IMR-90 (cell line): ENCODE measurements at regions not wholly inside any gene's neighbourhood (a gene's known extent, or its start where the extent isn't known, plus 50 kb on each side); places are given as distances from the start of the nearest gene placed in this dataset.

ENCODE experiments used
- ATAC-seq: fragments of 200-7000 bp; cut with Tn5 transposase; 2 replicates; pipeline ENCODE4 v1.9.1; 2020; ENCODE audit warnings: low read depth, mild to moderate bottlenecking, moderate library complexity
- BruUV-seq: library from RNA; stranded (reverse); fragments of 400-500 nt; replicated peaks from 2 replicates; lab custom pipeline; 2021; lab: Mats Ljungman, UMichigan
- CTCF ChIA-PET: fragments of 300-600 bp; formaldehyde crosslinking; extraction: SDS; loops from one replicate; lab custom pipeline; 2021; ENCODE audit warnings: antibody characterized with exemption; lab: Yijun Ruan, JAX
- POLR2A ChIA-PET: fragments of 300-600 bp; sonication (Branson Sonifier 250); formaldehyde crosslinking; loops from one replicate; lab custom pipeline; 2022; ENCODE audit warnings: antibody characterized with exemption; ENCODE audit not compliant: unreplicated experiment; lab: Charles Lee
- DNase-seq: peaks from one replicate; pipeline ENCODE4 v3.0.0; 2013
- H2AFZ ChIP-seq: replicated peaks from 2 replicates; pipeline ENCODE3; 2013; ENCODE audit warnings: low read length, mild to moderate bottlenecking; ENCODE audit not compliant: poor library complexity
- H2AK5ac ChIP-seq: 2 replicates; pipeline ENCODE4 v1.6.1; 2013; ENCODE audit warnings: low read depth, low read length, inconsistent platforms
- H2AK9ac ChIP-seq: replicated peaks from 2 replicates; pipeline ENCODE3; 2013; ENCODE audit warnings: mild to moderate bottlenecking, low read depth, low read length, moderate library complexity; ENCODE audit not compliant: poor library complexity
- H2BK120ac ChIP-seq: 2 replicates; pipeline ENCODE4 v1.6.1; 2013; ENCODE audit warnings: low read depth, low read length, inconsistent platforms
- H2BK15ac ChIP-seq: 3 replicates; pipeline ENCODE4 v1.6.1; 2013; ENCODE audit warnings: low read depth, low read length, inconsistent platforms
- H2BK20ac ChIP-seq: 2 replicates; pipeline ENCODE4 v1.6.1; 2013; ENCODE audit warnings: low read depth, mild to moderate bottlenecking, inconsistent platforms, low read length, moderate library complexity
- H2BK5ac ChIP-seq: 2 replicates; pipeline ENCODE4 v1.6.1; 2013; ENCODE audit warnings: mild to moderate bottlenecking, low read depth, low read length, inconsistent platforms; ENCODE audit not compliant: poor library complexity, severe bottlenecking
- H3K14ac ChIP-seq: replicated peaks from 2 replicates; pipeline ENCODE4 v1.6.1; 2013; ENCODE audit warnings: low read depth, low read length, inconsistent platforms
- H3K18ac ChIP-seq: 2 replicates; pipeline ENCODE4 v1.6.1; 2013; ENCODE audit warnings: low read depth, low read length, control low read depth
- H3K23ac ChIP-seq: 2 replicates; pipeline ENCODE4 v1.6.1; 2013; ENCODE audit warnings: low read depth, low read length, inconsistent platforms
- H3K27ac ChIP-seq: 2 replicates; pipeline ENCODE4 v1.5.1; 2013; ENCODE audit warnings: mild to moderate bottlenecking, control low read depth, low read length; ENCODE audit not compliant: insufficient read depth
- H3K27me3 ChIP-seq: 2 replicates; pipeline ENCODE4 v1.6.1; 2013; ENCODE audit warnings: low read length; ENCODE audit not compliant: control insufficient read depth, insufficient read depth
- H3K36me3 ChIP-seq: 2 replicates; pipeline ENCODE4 v1.6.1; 2013; ENCODE audit warnings: low read length, mixed read lengths; ENCODE audit not compliant: control insufficient read depth, insufficient read depth
- H3K4ac ChIP-seq: 2 replicates; pipeline ENCODE4 v1.6.1; 2013; ENCODE audit warnings: low read depth, low read length, inconsistent platforms
- H3K4me1 ChIP-seq: 2 replicates; pipeline ENCODE4 v1.6.1; 2013; ENCODE audit warnings: low read length, mixed read lengths; ENCODE audit not compliant: control insufficient read depth, insufficient read depth
- H3K4me2 ChIP-seq: 2 replicates; pipeline ENCODE4 v1.6.1; 2013; ENCODE audit warnings: low read depth, mild to moderate bottlenecking, control low read depth, low read length, moderate library complexity
- H3K4me3 ChIP-seq: 2 replicates; pipeline ENCODE4 v1.5.1; 2013; ENCODE audit warnings: low read depth, mild to moderate bottlenecking, control low read depth, low read length, moderate library complexity; ENCODE audit not compliant: insufficient read depth
- H3K56ac ChIP-seq: 2 replicates; pipeline ENCODE4 v1.6.1; 2013; ENCODE audit warnings: low read length, inconsistent platforms; ENCODE audit not compliant: insufficient read depth; ENCODE audit errors: extremely low read depth
- H3K79me1 ChIP-seq, 2 experiments: 2 replicates each; pipeline ENCODE4 v1.6.1; 2013; ENCODE audit warnings: low read length in 2 of 2, inconsistent platforms in 1 of 2, low read depth in 1 of 2
- H3K9ac ChIP-seq: 2 replicates; pipeline ENCODE4 v1.6.1; 2013; ENCODE audit warnings: low read depth, low read length, control low read depth
- H3K9me1 ChIP-seq: 2 replicates; pipeline ENCODE4 v1.6.1; 2013; ENCODE audit warnings: low read length, inconsistent platforms; ENCODE audit not compliant: insufficient read depth
- H3K9me3 ChIP-seq: 2 replicates; pipeline ENCODE4 v1.6.1; 2013; ENCODE audit warnings: low read length; ENCODE audit not compliant: control insufficient read depth, insufficient read depth
- H4K20me1 ChIP-seq: 2 replicates; pipeline ENCODE4 v1.6.1; 2013; ENCODE audit warnings: low read length, inconsistent platforms; ENCODE audit not compliant: insufficient read depth
- H4K5ac ChIP-seq: 2 replicates; pipeline ENCODE4 v1.6.1; 2013; ENCODE audit warnings: mild to moderate bottlenecking, low read depth, low read length, control low read depth
- H4K8ac ChIP-seq, 2 experiments: 2 replicates each; pipeline ENCODE4 v1.6.1; 2013; ENCODE audit warnings: low read depth in 2 of 2, low read length in 2 of 2, control low read depth in 1 of 2, inconsistent platforms in 1 of 2
- H4K91ac ChIP-seq: 2 replicates; pipeline ENCODE4 v1.6.1; 2013; ENCODE audit warnings: low read depth, low read length, inconsistent platforms; ENCODE audit not compliant: insufficient read depth
- CTCF ChIP-seq: conservative IDR thresholded peaks from 2 replicates; pipeline ENCODE4 v1.5.1; 2012; ENCODE audit warnings: mild to moderate bottlenecking, low read depth, low read length, improper control_type of control experiment
- MXI1 ChIP-seq: IDR thresholded peaks from 2 replicates; pipeline ENCODE4 v1.6.1; 2012; ENCODE audit warnings: low read depth, mild to moderate bottlenecking, low read length, moderate library complexity, borderline replicate concordance
- POLR2A ChIP-seq: IDR thresholded peaks from 2 replicates; pipeline ENCODE4 v1.6.1; 2012; ENCODE audit warnings: mild to moderate bottlenecking, low read depth, low read length
- RAD21 ChIP-seq: IDR thresholded peaks from 2 replicates; pipeline ENCODE4 v1.6.1; 2012; ENCODE audit warnings: low read length, improper control_type of control experiment
- RCOR1 ChIP-seq: IDR thresholded peaks from 2 replicates; pipeline ENCODE4 v1.6.1; 2012; ENCODE audit warnings: mild to moderate bottlenecking, low read length, improper control_type of control experiment; ENCODE audit not compliant: insufficient replicate concordance
- WGBS, 2 experiments: methylation state at CpG; one replicate each; pipeline versions ENCODE4 v1.1.5 to v1.1.7; 2013; ENCODE audit warnings: missing lambda C conversion rate in 2 of 2; ENCODE audit not compliant: insufficient read length in 1 of 2; ENCODE audit errors: extremely low coverage in 2 of 2; 5-methylcytosine and 5-hydroxymethylcytosine counted together
- dilution Hi-C: fragments of 300-500 bp; cut with HindIII; formaldehyde crosslinking; loops from one replicate; pipeline ENCODE4 v1.14.3; 2018; ENCODE audit warnings: low sequenced_read_pairs; ENCODE audit not compliant: unreplicated experiment
- in situ Hi-C: fragments of 300-500 bp; cut with MboI; formaldehyde crosslinking; loops from 3 replicates; pipeline ENCODE4 v1.14.3; 2019; ENCODE audit warnings: low sequenced_read_pairs, inconsistent platforms, mixed read lengths
- intact Hi-C: fragments of 100-400 bp; cut with micrococcal nuclease; formaldehyde crosslinking; loops from 2 replicates; pipeline ENCODE4 v1.10.0; 2022
- TF ChIP-seq, protein P1 (sequence below): fragments of 150-350 bp; IDR thresholded peaks from 2 replicates; pipeline ENCODE4 v1.6.1; 2017; ENCODE audit warnings: mild to moderate bottlenecking, antibody characterized with exemption, low read length, low read depth

GRCh38 chr7:13198036-13198435 lies 510.6 kb downstream of the ARL4A start:
- Histone ChIP-seq H3K56ac (no peak overlapping the region), H3K18ac (no peak overlapping the region), H3K4me1 (no peaks in the 10 kb centered on the region), H3K9me1 (no peaks in the 10 kb centered on the region), H2BK15ac (no peak overlapping the region), H2AK9ac (no peak overlapping the region), H3K4me3 (no peak overlapping the region), H3K9me3 (no peaks in the 10 kb centered on the region), H4K91ac (no peak overlapping the region), H2AFZ (no peak overlapping the region), H3K36me3 (no peaks in the 10 kb centered on the region), H4K8ac (no peak overlapping the region), H2BK20ac (no peak overlapping the region), H3K4ac (no peak overlapping the region), H3K4me2 (no peak overlapping the region), H3K14ac (no peak overlapping the region), H3K27ac (no peak overlapping the region), H4K5ac (no peak overlapping the region), H4K20me1 (no peaks in the 10 kb centered on the region), H3K9ac (no peak overlapping the region), H3K79me1 (no peaks in the 10 kb centered on the region), H3K27me3 (no peaks in the 10 kb centered on the region; the same call in 1 of the 2 replicates), H2BK5ac (no peak overlapping the region), H2BK120ac (no peak overlapping the region), H3K23ac (no peak overlapping the region), H2AK5ac (no peak overlapping the region)
- TF ChIP-seq POLR2A (no peak), RCOR1 (no peak), MXI1 (no peak), CTCF (no peak), RAD21 (no peak)
- TF ChIP-seq, protein P1, sequence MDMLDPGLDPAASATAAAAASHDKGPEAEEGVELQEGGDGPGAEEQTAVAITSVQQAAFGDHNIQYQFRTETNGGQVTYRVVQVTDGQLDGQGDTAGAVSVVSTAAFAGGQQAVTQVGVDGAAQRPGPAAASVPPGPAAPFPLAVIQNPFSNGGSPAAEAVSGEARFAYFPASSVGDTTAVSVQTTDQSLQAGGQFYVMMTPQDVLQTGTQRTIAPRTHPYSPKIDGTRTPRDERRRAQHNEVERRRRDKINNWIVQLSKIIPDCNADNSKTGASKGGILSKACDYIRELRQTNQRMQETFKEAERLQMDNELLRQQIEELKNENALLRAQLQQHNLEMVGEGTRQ: no peak
- dilution Hi-C loops (no loop called here), intact Hi-C loops (loop anchor here (5.0 kb wide), 1 partner anchor 511 kb away; the partner anchor contains the start of gene ARL4A), in situ Hi-C loops (no loop called here)
- ATAC-seq: peak; percentile 72
- POLR2A ChIA-PET: no interaction called here
- 100% methylated on average over 1 of the region's 2 CpGs; no CpG with 5 or more reads in 1 of the 2 experiments for WGBS, 2 experiments
- no TSS peak for BruUV-seq
- CTCF ChIA-PET: interaction anchor here (0.5 kb wide), 1 partner anchor 23 kb away, joined by 3 read pairs; no protein-coding TSS in a partner anchor
- no peak for DNase-seq
